Astrocyte of the cerebellum (primary cell): ENCODE measurements at regions not wholly inside any gene's neighbourhood (a gene's known extent, or its start where the extent isn't known, plus 50 kb on each side); places are given as distances from the start of the nearest gene placed in this dataset.
A peak's percentile ranks its signal among the peaks of the same experiment; 100 is the strongest.

Experiments used
- DNase-seq: peaks from one replicate; pipeline ENCODE4 v3.0.0-alpha.2; 2011; ENCODE audit warnings: low read depth
- H3K4me3 ChIP-seq: 2 replicates; pipeline ENCODE4 v1.5.1; 2011; ENCODE audit warnings: mild to moderate bottlenecking, low read depth, low read length, moderate library complexity
- CTCF ChIP-seq: IDR thresholded peaks from 2 replicates; pipeline ENCODE4 v1.5.1; 2012; ENCODE audit warnings: low read length, low read depth, moderate library complexity, mild to moderate bottlenecking; ENCODE audit errors: missing control alignments
- in situ Hi-C: cut with HindIII; loops from 2 replicates; pipeline ENCODE4 v1.10.0; 2017; ENCODE audit warnings: low sequenced_read_pairs

DNA sequence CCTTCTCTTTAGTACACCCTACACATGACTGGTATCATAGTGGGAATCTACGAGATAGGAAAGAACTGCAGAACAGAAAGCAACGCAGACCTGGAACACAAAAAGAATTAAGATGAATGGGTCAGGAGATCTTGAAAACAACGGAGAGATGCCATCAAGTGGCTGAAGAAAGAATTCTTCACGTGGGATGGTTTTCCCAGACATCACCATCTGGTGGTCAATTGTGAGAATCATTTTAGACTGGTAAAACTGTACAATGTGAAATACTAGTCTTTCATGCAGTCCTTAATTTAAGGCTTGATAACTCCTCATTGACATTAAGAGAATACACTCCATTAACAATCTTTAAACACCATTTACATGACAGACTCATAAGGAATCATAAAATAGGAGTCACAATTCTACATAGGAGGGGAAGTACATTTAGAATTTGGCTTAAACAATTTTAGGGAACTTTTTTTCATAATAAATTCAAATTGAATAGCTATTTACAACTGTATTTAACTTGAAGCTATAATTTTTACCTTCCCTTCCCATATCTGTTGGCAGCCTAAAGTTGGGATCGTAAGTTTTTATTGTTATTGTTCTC lies 128.4 kb upstream of the TRPM3 start:
- DNase-seq, result peak; percentile 63
- peak; percentile 87 for TF ChIP-seq CTCF
- H3K4me3 ChIP-seq, result no peak overlapping the region
- in situ Hi-C loops, result loop anchor here (25.0 kb wide), 1 partner anchor 613 kb away; no protein-coding TSS in a partner anchor

DNA sequence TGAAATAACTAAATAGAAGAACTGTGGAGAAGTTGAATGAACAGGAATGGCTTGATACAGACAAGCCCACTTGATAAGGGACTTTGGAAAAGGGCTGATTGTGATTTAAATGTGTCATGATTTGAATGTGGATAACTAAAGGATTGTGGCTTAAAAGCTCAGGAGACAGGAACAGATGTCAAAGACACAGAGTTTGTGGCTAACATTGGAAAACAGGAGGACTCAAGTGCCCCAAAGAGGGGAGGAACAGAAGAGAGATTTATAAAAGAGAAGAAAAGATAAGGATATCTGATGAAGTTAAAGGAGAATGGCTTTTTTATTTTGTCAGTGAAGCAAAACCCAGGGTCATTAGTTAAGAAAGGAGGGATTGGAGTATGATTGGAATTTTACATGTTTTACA lies 124.2 kb upstream of the TRPM3 start:
- TF ChIP-seq CTCF, result no peak
- in situ Hi-C loops, result no loop called here
- H3K4me3 ChIP-seq, result no peak overlapping the region
- no peak for DNase-seq

DNA sequence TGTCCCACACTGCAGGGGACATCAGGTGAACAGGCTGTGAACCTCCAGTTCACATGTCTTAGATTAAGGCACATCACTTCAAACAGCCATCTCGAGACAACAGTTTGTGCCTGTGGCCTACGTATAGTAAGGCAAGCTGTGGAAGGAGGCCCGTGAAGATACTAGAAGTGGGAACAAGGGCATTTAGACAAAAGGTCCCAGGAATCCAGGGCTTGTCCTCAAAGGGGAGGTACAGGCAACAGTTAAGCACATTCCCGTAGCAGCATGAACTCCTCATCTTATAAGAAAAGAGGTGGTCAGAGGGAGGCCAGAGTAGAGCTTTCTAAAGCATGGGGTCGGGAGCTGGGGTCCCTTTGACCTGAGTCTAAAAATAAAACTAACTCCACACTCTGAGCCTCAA lies 122.5 kb upstream of the TRPM3 start:
- no peak overlapping the region for H3K4me3 ChIP-seq
- no peak for TF ChIP-seq CTCF
- no peak for DNase-seq
- in situ Hi-C loops, result no loop called here

DNA sequence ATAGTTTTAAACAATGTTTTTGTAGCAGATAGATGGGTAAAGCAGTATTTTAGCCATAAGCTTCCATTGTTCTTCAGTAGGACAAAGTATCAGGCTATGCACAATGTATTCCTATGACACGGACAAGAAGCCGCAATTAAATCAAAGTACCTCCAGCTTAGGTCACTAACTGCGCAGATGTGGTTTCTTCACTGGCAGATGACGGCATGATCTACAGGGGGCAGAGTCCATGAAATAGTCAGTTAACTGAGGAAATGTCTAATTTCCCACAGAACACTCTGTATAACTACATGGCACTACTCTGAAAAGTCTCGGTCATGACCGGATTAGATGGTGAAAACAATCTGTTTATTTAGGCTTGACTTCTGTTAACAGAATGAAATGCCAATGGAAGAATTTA lies 120.7 kb upstream of the TRPM3 start:
- no peak overlapping the region for H3K4me3 ChIP-seq
- no peak for DNase-seq
- TF ChIP-seq CTCF, result no peak
- in situ Hi-C loops, result no loop called here

GRCh38 chr9:71237051-71237450 lies 115.6 kb upstream of the TRPM3 start:
- TF ChIP-seq CTCF, result no peak
- DNase-seq, result no peak
- in situ Hi-C loops, result no loop called here
- no peak overlapping the region for H3K4me3 ChIP-seq

- in situ Hi-C loops, result no loop called here
- no peak overlapping the region for H3K4me3 ChIP-seq
- TF ChIP-seq CTCF, result no peak
- no peak for DNase-seq
Measured at GRCh38 chr9:71233646-71234045, 112.2 kb upstream of the TRPM3 start.

GRCh38 chr9:71223953-71224538 lies 102.6 kb upstream of the TRPM3 start:
- in situ Hi-C loops, result no loop called here
- no peak for TF ChIP-seq CTCF
- H3K4me3 ChIP-seq, result no peak overlapping the region
- no peak for DNase-seq
